ENCODE measurements at regions not wholly inside any gene's neighbourhood (a gene's known extent, or its start where the extent isn't known, plus 50 kb on each side); places are given as distances from the start of the nearest gene placed in this dataset.
A peak's percentile ranks its signal among the peaks of the same experiment; 100 is the strongest.
"Not testable (repeated sequence)": the region's sequence is repeated elsewhere in the genome, so short reads cannot be mapped to it uniquely, and the experiment has no call there.

- Histone ChIP-seq H3K36me3 (no peaks in the 10 kb centered on the region), H3K4me1 (replicated peaks) (no peaks in the 10 kb centered on the region), H3K4me3 (no peak overlapping the region), H3K27ac (no peak overlapping the region), H3K27me3 (replicated peaks) (no peaks in the 10 kb centered on the region), H3K9me3 (replicated peaks) (no peaks in the 10 kb centered on the region)
- DNase-seq (ENCODE audit: low read depth in 1 of 2, low spot score in 2 of 2), result no peak
Observed at GRCh38 chrY:12212394-12212793, 488.6 kb upstream of the USP9Y start.

- no peak for DNase-seq (ENCODE audit: low read depth in 1 of 2, low spot score in 2 of 2)
Observed at GRCh38 chrY:12215564-12216022, 485.4 kb upstream of the USP9Y start.

GRCh38 chrY:12230921-12231320, 470.1 kb upstream of the USP9Y start:
- no peak for DNase-seq (ENCODE audit: low read depth in 1 of 2, low spot score in 2 of 2)
- Histone ChIP-seq H3K36me3 (no peaks in the 10 kb centered on the region), H3K4me1 (replicated peaks) (no peaks in the 10 kb centered on the region), H3K9me3 (replicated peaks) (no peaks in the 10 kb centered on the region), H3K27me3 (replicated peaks) (no peaks in the 10 kb centered on the region), H3K27ac (no peak overlapping the region), H3K4me3 (no peak overlapping the region)

More at GRCh38 chrY:12215564-12216022, 485.4 kb upstream of the USP9Y start:
- H3K27me3 ChIP-seq (replicated peaks), result no peaks in the 10 kb centered on the region
- no peak overlapping the region for H3K4me3 ChIP-seq
- H3K4me1 ChIP-seq (replicated peaks), result no peaks in the 10 kb centered on the region
- H3K9me3 ChIP-seq (replicated peaks), result no peaks in the 10 kb centered on the region
- no peak overlapping the region for H3K27ac ChIP-seq
- H3K36me3 ChIP-seq, result no peaks in the 10 kb centered on the region

GRCh38 chrY:12236399-12236798, 464.6 kb upstream of the USP9Y start:
- H3K27ac ChIP-seq, result no peak overlapping the region
- no peaks in the 10 kb centered on the region for H3K27me3 ChIP-seq (replicated peaks)
- no peaks in the 10 kb centered on the region for H3K36me3 ChIP-seq
- no peak for DNase-seq (ENCODE audit: low read depth in 1 of 2, low spot score in 2 of 2)
- H3K9me3 ChIP-seq (replicated peaks), result no peaks in the 10 kb centered on the region
- H3K4me1 ChIP-seq (replicated peaks), result no peaks in the 10 kb centered on the region
- H3K4me3 ChIP-seq, result no peak overlapping the region

GRCh38 chrY:12240326-12240725, 460.7 kb upstream of the USP9Y start:
- not testable (repeated sequence) for H3K4me1 ChIP-seq (replicated peaks); H3K36me3 ChIP-seq; H3K9me3 ChIP-seq (replicated peaks); DNase-seq (ENCODE audit: low read depth in 1 of 2, low spot score in 2 of 2); H3K4me3 ChIP-seq; H3K27me3 ChIP-seq (replicated peaks); H3K27ac ChIP-seq

GRCh38 chrY:12244146-12244545, 456.9 kb upstream of the USP9Y start:
- Histone ChIP-seq H3K4me3 (no peak overlapping the region), H3K27ac (no peak overlapping the region), H3K4me1 (replicated peaks) (no peaks in the 10 kb centered on the region), H3K9me3 (replicated peaks) (no peaks in the 10 kb centered on the region), H3K36me3 (no peaks in the 10 kb centered on the region), H3K27me3 (replicated peaks) (no peaks in the 10 kb centered on the region)
- no peak for DNase-seq (ENCODE audit: low read depth in 1 of 2, low spot score in 2 of 2)

GRCh38 chrY:12253756-12254155, 447.3 kb upstream of the USP9Y start:
- Histone ChIP-seq H3K27ac (no peak overlapping the region), H3K4me3 (no peak overlapping the region), H3K9me3 (replicated peaks) (no peaks in the 10 kb centered on the region), H3K36me3 (no peaks in the 10 kb centered on the region), H3K4me1 (replicated peaks) (no peaks in the 10 kb centered on the region), H3K27me3 (replicated peaks) (no peaks in the 10 kb centered on the region)
- DNase-seq (ENCODE audit: low read depth in 1 of 2, low spot score in 2 of 2), result no peak

- Histone ChIP-seq H3K9me3 (replicated peaks) (no peaks in the 10 kb centered on the region), H3K36me3 (no peaks in the 10 kb centered on the region), H3K4me3 (no peak overlapping the region), H3K27me3 (replicated peaks) (no peaks in the 10 kb centered on the region), H3K27ac (no peak overlapping the region), H3K4me1 (replicated peaks) (no peaks in the 10 kb centered on the region)
- no peak for DNase-seq (ENCODE audit: low read depth in 1 of 2, low spot score in 2 of 2)
Observed at GRCh38 chrY:12271162-12271561, 429.9 kb upstream of the USP9Y start.

GRCh38 chrY:12285608-12286007, 415.4 kb upstream of the USP9Y start:
- no peaks in the 10 kb centered on the region for H3K36me3 ChIP-seq
- H3K4me1 ChIP-seq (replicated peaks), result peaks cover 10% of the 10 kb centered on the region; the same call in 1 of the 2 replicates
- no peak for DNase-seq (ENCODE audit: low read depth in 1 of 2, low spot score in 2 of 2)
- H3K27me3 ChIP-seq (replicated peaks), result no peaks in the 10 kb centered on the region
- H3K27ac ChIP-seq, result no peak overlapping the region
- no peaks in the 10 kb centered on the region for H3K9me3 ChIP-seq (replicated peaks)
- H3K4me3 ChIP-seq, result no peak overlapping the region

GRCh38 chrY:12288919-12289318, 412.1 kb upstream of the USP9Y start:
- no peak overlapping the region for H3K27ac ChIP-seq
- no peaks in the 10 kb centered on the region for H3K27me3 ChIP-seq (replicated peaks)
- H3K4me1 ChIP-seq (replicated peaks), result peaks cover 10% of the 10 kb centered on the region; the same call in 1 of the 2 replicates
- H3K4me3 ChIP-seq, result peak overlapping the region; percentile 9
- no peaks in the 10 kb centered on the region for H3K9me3 ChIP-seq (replicated peaks)
- no peaks in the 10 kb centered on the region for H3K36me3 ChIP-seq
- DNase-seq (ENCODE audit: low read depth in 1 of 2, low spot score in 2 of 2), result no peak

GRCh38 chrY:12289415-12289814, 411.6 kb upstream of the USP9Y start:
- Histone ChIP-seq H3K4me3 (peak overlapping the region; percentile 9), H3K27ac (no peak overlapping the region), H3K4me1 (replicated peaks) (peaks cover 10% of the 10 kb centered on the region; the same call in 1 of the 2 replicates), H3K9me3 (replicated peaks) (no peaks in the 10 kb centered on the region), H3K36me3 (no peaks in the 10 kb centered on the region), H3K27me3 (replicated peaks) (no peaks in the 10 kb centered on the region)
- no peak for DNase-seq (ENCODE audit: low read depth in 1 of 2, low spot score in 2 of 2)

- DNase-seq (ENCODE audit: low read depth in 1 of 2, low spot score in 2 of 2), result no peak
- H3K27me3 ChIP-seq (replicated peaks), result no peaks in the 10 kb centered on the region
- no peak overlapping the region for H3K4me3 ChIP-seq
- H3K9me3 ChIP-seq (replicated peaks), result no peaks in the 10 kb centered on the region
- no peak overlapping the region for H3K27ac ChIP-seq
- H3K36me3 ChIP-seq, result no peaks in the 10 kb centered on the region
- H3K4me1 ChIP-seq (replicated peaks), result peaks cover 10% of the 10 kb centered on the region; the same call in 1 of the 2 replicates
Observed at GRCh38 chrY:12292542-12292941, 408.5 kb upstream of the USP9Y start.

- DNase-seq (ENCODE audit: low read depth in 1 of 2, low spot score in 2 of 2), result no peak
- H3K4me3 ChIP-seq, result no peak overlapping the region
- no peaks in the 10 kb centered on the region for H3K9me3 ChIP-seq (replicated peaks)
- no peaks in the 10 kb centered on the region for H3K4me1 ChIP-seq (replicated peaks)
- H3K27ac ChIP-seq, result no peak overlapping the region
- H3K36me3 ChIP-seq, result no peaks in the 10 kb centered on the region
- no peaks in the 10 kb centered on the region for H3K27me3 ChIP-seq (replicated peaks)
Observed at GRCh38 chrY:12296460-12296859, 404.6 kb upstream of the USP9Y start.

GRCh38 chrY:12299796-12300195, 401.2 kb upstream of the USP9Y start:
- H3K9me3 ChIP-seq (replicated peaks); H3K27me3 ChIP-seq (replicated peaks); DNase-seq (ENCODE audit: low read depth in 1 of 2, low spot score in 2 of 2); H3K4me3 ChIP-seq; H3K36me3 ChIP-seq; H3K27ac ChIP-seq; H3K4me1 ChIP-seq (replicated peaks): not testable (repeated sequence)

- Histone ChIP-seq H3K9me3 (replicated peaks) (no peaks in the 10 kb centered on the region), H3K4me1 (replicated peaks) (no peaks in the 10 kb centered on the region), H3K36me3 (no peaks in the 10 kb centered on the region), H3K27me3 (replicated peaks) (no peaks in the 10 kb centered on the region), H3K27ac (no peak overlapping the region), H3K4me3 (no peak overlapping the region)
- DNase-seq (ENCODE audit: low read depth in 1 of 2, low spot score in 2 of 2), result no peak
Observed at GRCh38 chrY:12303464-12303863, 397.6 kb upstream of the USP9Y start.
